Thyroid gland (tissue), 4 donors: ENCODE measurements at regions not wholly inside any gene's neighbourhood (a gene's known extent, or its start where the extent isn't known, plus 50 kb on each side); places are given as distances from the start of the nearest gene placed in this dataset.
A peak's percentile ranks its signal among the peaks of the same experiment; 100 is the strongest.

Experiments
- DNase-seq, 2 donors: peaks; one replicate each; pipeline ENCODE4 v3.0.0-alpha.2; 2019
- H3K27ac ChIP-seq, 3 donors: fragments of 200-600 bp; sonication (generic); 1 replicate in 2 of 3; 2 replicates in 1 of 3; pipeline ENCODE4 v1.5.1; 2016 to 2019; ENCODE audit warnings: mild to moderate bottlenecking in 1 of 3, moderate library complexity in 1 of 3
- H3K27me3 ChIP-seq: fragments of 200-600 bp; sonication (generic); one replicate; pipeline ENCODE4 v1.5.1; 2019
- H3K36me3 ChIP-seq, 2 donors: fragments of 200-600 bp; sonication (generic); one replicate each; pipeline ENCODE4 v1.5.1; 2016 to 2019
- H3K4me1 ChIP-seq, 2 donors: fragments of 200-600 bp; sonication (generic); one replicate each; pipeline ENCODE4 v1.5.1; 2017 to 2019
- H3K4me3 ChIP-seq, 3 donors: fragments of 200-600 bp; sonication (generic); replicated peaks in 1 of 3; 1 replicate in 2 of 3; 2 replicates in 1 of 3; pipeline ENCODE4 v1.5.1; 2016; ENCODE audit warnings: mild to moderate bottlenecking in 1 of 3
- H3K9me3 ChIP-seq: fragments of 200-600 bp; sonication (generic); one replicate; pipeline ENCODE4 v1.5.1; 2017
- CTCF ChIP-seq, 6 experiments: fragments of 200-600 bp in 3 of 6; fragments of 450-650 bp in 3 of 6; sonication (generic) in 3 of 6; IDR thresholded peaks; one replicate each; pipeline ENCODE4 v1.5.1; 2016 to 2019; ENCODE audit warnings: antibody characterized with exemption in 6 of 6, mild to moderate bottlenecking in 2 of 6, inconsistent platforms in 1 of 6, moderate library complexity in 1 of 6
- POLR2A ChIP-seq, 2 donors: fragments of 450-650 bp; IDR thresholded peaks; one replicate each; pipeline ENCODE4 v1.6.1; 2017; ENCODE audit warnings: antibody characterized with exemption in 2 of 2, mild to moderate bottlenecking in 2 of 2, moderate library complexity in 1 of 2
- WGBS, 2 donors: methylation state at CpG; one replicate each; pipeline ENCODE4 v1.1.5; 2017; 5-methylcytosine and 5-hydroxymethylcytosine counted together
- intact Hi-C: fragments of 100-400 bp; cut with DNase I; formaldehyde crosslinking; loops from one replicate; pipeline ENCODE4 v1.15.1; 2023

DNA sequence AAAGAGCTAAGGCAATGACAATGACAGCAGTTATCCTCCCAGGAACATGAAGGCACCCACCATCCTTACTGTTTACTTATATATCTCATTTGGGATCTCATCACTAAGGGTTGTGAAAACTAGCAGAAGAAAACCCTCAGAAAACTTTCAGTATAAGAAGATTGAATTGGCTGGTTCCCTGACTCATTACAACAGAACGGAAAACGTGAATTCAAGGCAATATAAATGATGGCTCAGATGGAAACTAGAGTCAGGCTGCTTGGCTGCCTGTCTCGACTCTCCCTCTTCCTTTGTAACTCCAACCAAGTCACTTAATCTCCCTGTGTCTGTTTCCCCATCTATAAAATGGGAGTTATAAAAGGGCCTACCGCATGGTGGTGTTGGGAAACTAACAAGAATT lies 387.1 kb upstream of the JARID2 start:
- H3K27ac ChIP-seq: no peak overlapping the region
- intact Hi-C loops: no loop called here
- no peak for TF ChIP-seq POLR2A (IDR thresholded peaks at IDR 0.05)
- no peak for TF ChIP-seq CTCF (IDR thresholded peaks at IDR 0.05)
- no peaks in the 10 kb centered on the region for H3K36me3 ChIP-seq
- H3K9me3 ChIP-seq: no peaks in the 10 kb centered on the region
- no peak for DNase-seq
- no peaks in the 10 kb centered on the region for H3K4me1 ChIP-seq
- WGBS, 2 donors: 85 to 86% methylated on average over 4 of the region's 4 CpGs
- no peaks in the 10 kb centered on the region for H3K27me3 ChIP-seq
- H3K4me3 ChIP-seq: no peak overlapping the region

GRCh38 chr6:14860774-14861173 lies 385.1 kb upstream of the JARID2 start:
- Histone ChIP-seq H3K9me3 (no peaks in the 10 kb centered on the region), H3K4me1 (no peaks in the 10 kb centered on the region), H3K27ac (no peak overlapping the region), H3K27me3 (no peaks in the 10 kb centered on the region), H3K4me3 (no peak overlapping the region), H3K36me3 (no peaks in the 10 kb centered on the region)
- TF ChIP-seq CTCF (IDR thresholded peaks at IDR 0.05) (no peak), POLR2A (IDR thresholded peaks at IDR 0.05) (no peak)
- 90 to 93% methylated on average over 2 of the region's 2 CpGs for WGBS, 2 donors
- intact Hi-C loops: no loop called here
- no peak for DNase-seq

- H3K9me3 ChIP-seq: no peaks in the 10 kb centered on the region
- WGBS, 2 donors: 80 to 91% methylated on average over 4 of the region's 4 CpGs
- no peak overlapping the region for H3K27ac ChIP-seq
- H3K4me1 ChIP-seq: no peaks in the 10 kb centered on the region
- TF ChIP-seq CTCF (IDR thresholded peaks at IDR 0.05): no peak
- no peak for TF ChIP-seq POLR2A (IDR thresholded peaks at IDR 0.05)
- no peaks in the 10 kb centered on the region for H3K27me3 ChIP-seq
- H3K36me3 ChIP-seq: no peaks in the 10 kb centered on the region
- no peak overlapping the region for H3K4me3 ChIP-seq
- DNase-seq: no peak
- intact Hi-C loops: no loop called here
Observed at GRCh38 chr6:14861491-14861943, 384.4 kb upstream of the JARID2 start.

DNA sequence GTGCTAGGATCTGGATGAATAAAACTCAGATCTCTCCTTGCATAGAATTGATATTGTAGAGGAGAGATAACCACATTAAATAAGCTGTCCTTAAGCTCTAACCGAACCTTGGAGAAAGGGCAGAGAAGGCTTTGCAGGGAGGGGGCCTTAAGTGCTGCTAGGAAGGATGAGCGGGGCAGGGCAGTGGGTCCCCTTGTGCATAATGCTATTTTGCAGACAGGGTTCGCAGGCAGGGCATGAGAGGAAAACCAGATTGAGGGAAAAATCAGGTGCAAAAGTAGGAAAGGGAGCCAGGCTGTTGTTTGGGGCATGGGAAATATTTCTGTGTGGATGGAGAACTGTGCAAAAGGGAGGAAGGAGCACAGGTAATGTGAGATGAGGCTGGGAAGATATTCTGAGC lies 383.0 kb upstream of the JARID2 start:
- Histone ChIP-seq H3K4me3 (no peak overlapping the region), H3K27ac (no peak overlapping the region), H3K4me1 (no peaks in the 10 kb centered on the region), H3K9me3 (no peaks in the 10 kb centered on the region), H3K27me3 (no peaks in the 10 kb centered on the region), H3K36me3 (no peaks in the 10 kb centered on the region)
- 94 to 96% methylated on average over 3 of the region's 3 CpGs for WGBS, 2 donors
- DNase-seq: no peak
- intact Hi-C loops: no loop called here
- TF ChIP-seq CTCF (IDR thresholded peaks at IDR 0.05) (no peak), POLR2A (IDR thresholded peaks at IDR 0.05) (no peak)

DNA sequence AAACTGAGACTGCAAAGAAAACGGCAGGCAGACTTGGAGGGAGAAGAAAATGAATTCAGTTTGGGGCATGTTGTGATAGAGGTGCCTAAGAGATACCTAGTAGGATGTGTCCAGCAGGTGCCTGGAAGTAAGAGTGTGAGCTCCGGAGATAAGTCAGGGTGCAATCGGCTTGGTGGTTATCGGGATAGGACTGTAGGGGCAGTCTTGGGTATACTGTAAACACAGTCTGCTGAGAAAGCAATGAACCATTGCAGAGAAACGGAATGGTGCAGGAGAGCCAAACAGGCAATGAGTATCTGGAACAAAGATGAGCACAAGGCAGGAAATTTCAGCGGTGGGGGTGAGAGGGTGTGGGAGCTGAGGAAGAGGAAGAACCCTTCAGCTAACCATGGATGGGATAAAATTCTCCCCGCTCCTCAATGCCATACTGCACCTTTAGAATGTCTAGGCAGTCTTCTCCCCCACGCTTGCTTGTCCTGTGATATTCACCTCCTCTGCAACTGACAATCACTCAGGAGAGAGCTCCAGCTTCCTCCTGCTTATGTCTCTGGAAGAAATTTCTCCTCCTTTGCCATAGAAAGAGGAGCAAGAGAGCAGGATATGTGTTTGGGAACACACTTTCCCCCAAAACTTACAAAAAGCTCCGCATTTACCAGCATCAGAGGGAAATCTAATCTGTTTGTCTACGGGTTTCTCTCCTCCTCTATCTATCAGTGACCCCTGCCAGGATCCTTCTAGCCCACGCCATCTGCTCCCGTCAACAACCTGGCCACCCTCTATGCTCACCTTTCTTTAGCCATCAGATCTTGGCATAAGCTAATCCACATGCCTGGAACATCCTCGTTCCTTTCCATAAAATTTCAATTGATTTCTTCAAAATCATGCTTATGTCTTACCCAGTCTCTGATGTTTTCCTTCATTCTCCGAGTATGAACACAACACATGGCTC lies 381.7 kb upstream of the JARID2 start:
- TF ChIP-seq CTCF (IDR thresholded peaks at IDR 0.05) (peak in 2 of 6 experiments; percentile 26 to 27), POLR2A (IDR thresholded peaks at IDR 0.05) (no peak)
- intact Hi-C loops: no loop called here

More for the DNA sequence above, 381.7 kb upstream of the JARID2 start:
- H3K9me3 ChIP-seq: no peaks in the 10 kb centered on the region
- no peak overlapping the region for H3K4me3 ChIP-seq
- H3K27me3 ChIP-seq: no peaks in the 10 kb centered on the region
- no peaks in the 10 kb centered on the region for H3K36me3 ChIP-seq
- no peaks in the 10 kb centered on the region for H3K4me1 ChIP-seq
- no peak overlapping the region for H3K27ac ChIP-seq
- DNase-seq: no peak
- 62% methylated on average over 14 of the region's 14 CpGs for WGBS, 2 donors
